ENCODE measurements at regions not wholly inside any gene's neighbourhood (a gene's known extent, or its start where the extent isn't known, plus 50 kb on each side); places are given as distances from the start of the nearest gene placed in this dataset.

DNA sequence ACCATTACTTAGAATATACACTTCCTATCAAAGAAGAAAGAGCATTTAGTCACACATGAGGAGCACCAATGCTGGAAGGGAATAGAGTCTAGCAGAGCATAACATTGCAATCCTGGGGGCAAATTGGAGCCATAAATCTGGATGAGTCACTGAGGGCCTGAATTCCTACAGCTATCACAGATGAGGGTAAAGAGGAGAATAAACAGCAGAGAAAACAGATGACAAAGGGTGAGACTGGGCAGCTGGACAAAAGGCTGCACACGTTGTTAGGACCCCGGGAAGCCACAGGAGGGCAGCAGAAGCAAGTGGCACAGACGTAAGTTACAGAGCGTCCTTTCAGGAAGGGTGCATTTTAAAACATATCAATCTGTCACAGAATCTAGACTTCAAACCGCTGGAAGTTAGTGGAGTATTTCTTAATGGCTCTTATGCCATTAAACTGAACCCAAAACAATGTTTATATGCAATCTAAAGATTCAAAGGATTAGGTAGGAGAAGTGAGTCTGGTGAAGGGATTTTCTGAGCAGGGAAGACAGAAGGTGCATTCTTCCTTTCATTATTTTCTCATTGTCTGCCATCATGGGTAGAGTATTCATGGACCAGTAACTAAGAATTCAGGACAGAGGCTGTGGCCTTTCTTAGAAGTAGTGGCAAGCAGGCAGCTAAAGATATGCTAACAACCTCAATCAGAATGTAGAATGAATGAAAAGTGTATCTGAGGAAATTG, 159.8 kb upstream of the DAAM1 start:
- Histone ChIP-seq H3K9ac (ENCODE audit: low read length) (peak overlapping the region; percentile 7), H3K27me3 (ENCODE audit: insufficient read depth, low read depth, low read length) (no peaks in the 10 kb centered on the region), H3F3A (ENCODE audit: insufficient read depth, low read length, poor library complexity, severe bottlenecking) (no peaks in the 10 kb centered on the region), H3K79me2 (replicated peaks; ENCODE audit: insufficient read depth, low read length) (no peaks in the 10 kb centered on the region), H3K4me3 (ENCODE audit: low read length) (no peak overlapping the region), H4K20me1 (ENCODE audit: insufficient read depth) (no peaks in the 10 kb centered on the region), H3K9me3 (ENCODE audit: low read length) (no peaks in the 10 kb centered on the region), H3K4me2 (ENCODE audit: low read length) (no peak overlapping the region), H2AFZ (ENCODE audit: low read depth, low read length) (peak overlapping the region; percentile 28), H3K27ac (ENCODE audit: low read length) (peak overlapping the region; percentile 32), H3K9me2 (ENCODE audit: insufficient read depth, low read length) (no peaks in the 10 kb centered on the region), H3K36me3 (ENCODE audit: insufficient read depth, low read length) (no peaks in the 10 kb centered on the region)
- TF ChIP-seq EP300 (conservative IDR thresholded peaks at IDR 0.05; ENCODE audit: poor library complexity, severe bottlenecking) (no peak), SMC3 (conservative IDR thresholded peaks at IDR 0.05; ENCODE audit: poor library complexity) (peak; percentile 85), RAD21 (conservative IDR thresholded peaks at IDR 0.05) (peak; percentile 77), MXI1 (conservative IDR thresholded peaks at IDR 0.05; ENCODE audit: poor library complexity, severe bottlenecking) (no peak)
- TF ChIP-seq, protein P1, sequence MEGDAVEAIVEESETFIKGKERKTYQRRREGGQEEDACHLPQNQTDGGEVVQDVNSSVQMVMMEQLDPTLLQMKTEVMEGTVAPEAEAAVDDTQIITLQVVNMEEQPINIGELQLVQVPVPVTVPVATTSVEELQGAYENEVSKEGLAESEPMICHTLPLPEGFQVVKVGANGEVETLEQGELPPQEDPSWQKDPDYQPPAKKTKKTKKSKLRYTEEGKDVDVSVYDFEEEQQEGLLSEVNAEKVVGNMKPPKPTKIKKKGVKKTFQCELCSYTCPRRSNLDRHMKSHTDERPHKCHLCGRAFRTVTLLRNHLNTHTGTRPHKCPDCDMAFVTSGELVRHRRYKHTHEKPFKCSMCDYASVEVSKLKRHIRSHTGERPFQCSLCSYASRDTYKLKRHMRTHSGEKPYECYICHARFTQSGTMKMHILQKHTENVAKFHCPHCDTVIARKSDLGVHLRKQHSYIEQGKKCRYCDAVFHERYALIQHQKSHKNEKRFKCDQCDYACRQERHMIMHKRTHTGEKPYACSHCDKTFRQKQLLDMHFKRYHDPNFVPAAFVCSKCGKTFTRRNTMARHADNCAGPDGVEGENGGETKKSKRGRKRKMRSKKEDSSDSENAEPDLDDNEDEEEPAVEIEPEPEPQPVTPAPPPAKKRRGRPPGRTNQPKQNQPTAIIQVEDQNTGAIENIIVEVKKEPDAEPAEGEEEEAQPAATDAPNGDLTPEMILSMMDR (IDR thresholded peaks at IDR 0.05; ENCODE audit: poor library complexity, severe bottlenecking): peak; percentile 77

DNA sequence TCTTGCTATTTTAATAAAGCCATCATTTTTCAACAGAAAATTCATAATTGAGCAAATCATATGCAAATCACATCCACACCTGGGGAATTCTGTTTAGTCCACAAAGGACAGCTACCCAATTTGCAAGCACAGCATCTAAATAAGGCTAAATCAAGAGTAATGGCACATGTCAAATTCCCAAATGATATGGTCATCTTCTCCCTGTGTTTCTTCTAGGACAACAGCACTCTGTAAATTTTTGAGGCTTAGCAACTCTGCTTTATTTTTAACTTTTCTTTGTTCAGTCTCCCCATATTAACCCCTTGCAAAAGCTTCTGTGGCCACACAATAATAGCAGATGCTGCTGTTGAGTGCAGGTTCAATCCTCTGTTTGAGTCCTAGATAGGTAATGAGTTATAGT, 155.6 kb upstream of the DAAM1 start:
- no peak for TF ChIP-seq RAD21 (conservative IDR thresholded peaks at IDR 0.05)
- no peak for TF ChIP-seq TAF1 (IDR thresholded peaks at IDR 0.05; ENCODE audit: low read depth)
- TF ChIP-seq SMC3 (conservative IDR thresholded peaks at IDR 0.05; ENCODE audit: poor library complexity): no peak
- TF ChIP-seq EZH2 (IDR thresholded peaks at IDR 0.05; ENCODE audit: borderline replicate concordance, insufficient read depth, low read length, poor library complexity, severe bottlenecking): no peak
- no peak for TF ChIP-seq MXI1 (conservative IDR thresholded peaks at IDR 0.05; ENCODE audit: poor library complexity, severe bottlenecking)
- TF ChIP-seq, protein P1 (IDR thresholded peaks at IDR 0.05; ENCODE audit: poor library complexity, severe bottlenecking): no peak
- no peak for TF ChIP-seq EP300 (conservative IDR thresholded peaks at IDR 0.05; ENCODE audit: poor library complexity, severe bottlenecking)
- TF ChIP-seq, protein P2, sequence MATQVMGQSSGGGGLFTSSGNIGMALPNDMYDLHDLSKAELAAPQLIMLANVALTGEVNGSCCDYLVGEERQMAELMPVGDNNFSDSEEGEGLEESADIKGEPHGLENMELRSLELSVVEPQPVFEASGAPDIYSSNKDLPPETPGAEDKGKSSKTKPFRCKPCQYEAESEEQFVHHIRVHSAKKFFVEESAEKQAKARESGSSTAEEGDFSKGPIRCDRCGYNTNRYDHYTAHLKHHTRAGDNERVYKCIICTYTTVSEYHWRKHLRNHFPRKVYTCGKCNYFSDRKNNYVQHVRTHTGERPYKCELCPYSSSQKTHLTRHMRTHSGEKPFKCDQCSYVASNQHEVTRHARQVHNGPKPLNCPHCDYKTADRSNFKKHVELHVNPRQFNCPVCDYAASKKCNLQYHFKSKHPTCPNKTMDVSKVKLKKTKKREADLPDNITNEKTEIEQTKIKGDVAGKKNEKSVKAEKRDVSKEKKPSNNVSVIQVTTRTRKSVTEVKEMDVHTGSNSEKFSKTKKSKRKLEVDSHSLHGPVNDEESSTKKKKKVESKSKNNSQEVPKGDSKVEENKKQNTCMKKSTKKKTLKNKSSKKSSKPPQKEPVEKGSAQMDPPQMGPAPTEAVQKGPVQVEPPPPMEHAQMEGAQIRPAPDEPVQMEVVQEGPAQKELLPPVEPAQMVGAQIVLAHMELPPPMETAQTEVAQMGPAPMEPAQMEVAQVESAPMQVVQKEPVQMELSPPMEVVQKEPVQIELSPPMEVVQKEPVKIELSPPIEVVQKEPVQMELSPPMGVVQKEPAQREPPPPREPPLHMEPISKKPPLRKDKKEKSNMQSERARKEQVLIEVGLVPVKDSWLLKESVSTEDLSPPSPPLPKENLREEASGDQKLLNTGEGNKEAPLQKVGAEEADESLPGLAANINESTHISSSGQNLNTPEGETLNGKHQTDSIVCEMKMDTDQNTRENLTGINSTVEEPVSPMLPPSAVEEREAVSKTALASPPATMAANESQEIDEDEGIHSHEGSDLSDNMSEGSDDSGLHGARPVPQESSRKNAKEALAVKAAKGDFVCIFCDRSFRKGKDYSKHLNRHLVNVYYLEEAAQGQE (IDR thresholded peaks at IDR 0.05; ENCODE audit: borderline replicate concordance): no peak
- no peak for TF ChIP-seq POLR2AphosphoS5 (IDR thresholded peaks at IDR 0.05)
- no peaks in the 10 kb centered on the region for H3K79me2 ChIP-seq (replicated peaks; ENCODE audit: insufficient read depth, low read length)
- no peaks in the 10 kb centered on the region for H3K27me3 ChIP-seq (ENCODE audit: insufficient read depth, low read depth, low read length)
- no peaks in the 10 kb centered on the region for H4K20me1 ChIP-seq (ENCODE audit: insufficient read depth)
- no peak overlapping the region for H3K4me3 ChIP-seq (ENCODE audit: low read length)
- no peaks in the 10 kb centered on the region for H3F3A ChIP-seq (ENCODE audit: insufficient read depth, low read length, poor library complexity, severe bottlenecking)
- no peak overlapping the region for H2AFZ ChIP-seq (ENCODE audit: low read depth, low read length)
- no peak overlapping the region for H3K4me2 ChIP-seq (ENCODE audit: low read length)
- H3K9ac ChIP-seq (ENCODE audit: low read length): no peak overlapping the region
- H3K36me3 ChIP-seq (ENCODE audit: insufficient read depth, low read length): no peaks in the 10 kb centered on the region
- no peak overlapping the region for H3K27ac ChIP-seq (ENCODE audit: low read length)
- no peaks in the 10 kb centered on the region for H3K9me2 ChIP-seq (ENCODE audit: insufficient read depth, low read length)
- H3K9me3 ChIP-seq (ENCODE audit: low read length): no peaks in the 10 kb centered on the region
